IMR-90 (cell line): ENCODE measurements at regions not wholly inside any gene's neighbourhood (a gene's known extent, or its start where the extent isn't known, plus 50 kb on each side); places are given as distances from the start of the nearest gene placed in this dataset.

Source experiments
- ATAC-seq: fragments of 200-7000 bp; cut with Tn5 transposase; 2 replicates; pipeline ENCODE4 v1.9.1; 2020; ENCODE audit warnings: low read depth, mild to moderate bottlenecking, moderate library complexity
- BruUV-seq: library from RNA; stranded (reverse); fragments of 400-500 nt; replicated peaks from 2 replicates; lab custom pipeline; 2021; lab: Mats Ljungman, UMichigan
- CTCF ChIA-PET: fragments of 300-600 bp; formaldehyde crosslinking; extraction: SDS; loops from one replicate; lab custom pipeline; 2021; ENCODE audit warnings: antibody characterized with exemption; lab: Yijun Ruan, JAX
- POLR2A ChIA-PET: fragments of 300-600 bp; sonication (Branson Sonifier 250); formaldehyde crosslinking; loops from one replicate; lab custom pipeline; 2022; ENCODE audit warnings: antibody characterized with exemption; ENCODE audit not compliant: unreplicated experiment; lab: Charles Lee
- DNase-seq: peaks from one replicate; pipeline ENCODE4 v3.0.0; 2013
- H2AFZ ChIP-seq: replicated peaks from 2 replicates; pipeline ENCODE3; 2013; ENCODE audit warnings: low read length, mild to moderate bottlenecking; ENCODE audit not compliant: poor library complexity
- H2AK5ac ChIP-seq: 2 replicates; pipeline ENCODE4 v1.6.1; 2013; ENCODE audit warnings: low read depth, low read length, inconsistent platforms
- H2AK9ac ChIP-seq: replicated peaks from 2 replicates; pipeline ENCODE3; 2013; ENCODE audit warnings: mild to moderate bottlenecking, low read depth, low read length, moderate library complexity; ENCODE audit not compliant: poor library complexity
- H2BK120ac ChIP-seq: 2 replicates; pipeline ENCODE4 v1.6.1; 2013; ENCODE audit warnings: low read depth, low read length, inconsistent platforms
- H2BK15ac ChIP-seq: 3 replicates; pipeline ENCODE4 v1.6.1; 2013; ENCODE audit warnings: low read depth, low read length, inconsistent platforms
- H2BK20ac ChIP-seq: 2 replicates; pipeline ENCODE4 v1.6.1; 2013; ENCODE audit warnings: low read depth, mild to moderate bottlenecking, inconsistent platforms, low read length, moderate library complexity
- H2BK5ac ChIP-seq: 2 replicates; pipeline ENCODE4 v1.6.1; 2013; ENCODE audit warnings: mild to moderate bottlenecking, low read depth, low read length, inconsistent platforms; ENCODE audit not compliant: poor library complexity, severe bottlenecking
- H3K14ac ChIP-seq: replicated peaks from 2 replicates; pipeline ENCODE4 v1.6.1; 2013; ENCODE audit warnings: low read depth, low read length, inconsistent platforms
- H3K18ac ChIP-seq: 2 replicates; pipeline ENCODE4 v1.6.1; 2013; ENCODE audit warnings: low read depth, low read length, control low read depth
- H3K23ac ChIP-seq: 2 replicates; pipeline ENCODE4 v1.6.1; 2013; ENCODE audit warnings: low read depth, low read length, inconsistent platforms
- H3K27ac ChIP-seq: 2 replicates; pipeline ENCODE4 v1.5.1; 2013; ENCODE audit warnings: mild to moderate bottlenecking, control low read depth, low read length; ENCODE audit not compliant: insufficient read depth
- H3K27me3 ChIP-seq: 2 replicates; pipeline ENCODE4 v1.6.1; 2013; ENCODE audit warnings: low read length; ENCODE audit not compliant: control insufficient read depth, insufficient read depth
- H3K36me3 ChIP-seq: 2 replicates; pipeline ENCODE4 v1.6.1; 2013; ENCODE audit warnings: low read length, mixed read lengths; ENCODE audit not compliant: control insufficient read depth, insufficient read depth
- H3K4ac ChIP-seq: 2 replicates; pipeline ENCODE4 v1.6.1; 2013; ENCODE audit warnings: low read depth, low read length, inconsistent platforms
- H3K4me1 ChIP-seq: 2 replicates; pipeline ENCODE4 v1.6.1; 2013; ENCODE audit warnings: low read length, mixed read lengths; ENCODE audit not compliant: control insufficient read depth, insufficient read depth
- H3K4me2 ChIP-seq: 2 replicates; pipeline ENCODE4 v1.6.1; 2013; ENCODE audit warnings: low read depth, mild to moderate bottlenecking, control low read depth, low read length, moderate library complexity
- H3K4me3 ChIP-seq: 2 replicates; pipeline ENCODE4 v1.5.1; 2013; ENCODE audit warnings: low read depth, mild to moderate bottlenecking, control low read depth, low read length, moderate library complexity; ENCODE audit not compliant: insufficient read depth
- H3K56ac ChIP-seq: 2 replicates; pipeline ENCODE4 v1.6.1; 2013; ENCODE audit warnings: low read length, inconsistent platforms; ENCODE audit not compliant: insufficient read depth; ENCODE audit errors: extremely low read depth
- H3K79me1 ChIP-seq, 2 experiments: 2 replicates each; pipeline ENCODE4 v1.6.1; 2013; ENCODE audit warnings: low read length in 2 of 2, inconsistent platforms in 1 of 2, low read depth in 1 of 2
- H3K9ac ChIP-seq: 2 replicates; pipeline ENCODE4 v1.6.1; 2013; ENCODE audit warnings: low read depth, low read length, control low read depth
- H3K9me1 ChIP-seq: 2 replicates; pipeline ENCODE4 v1.6.1; 2013; ENCODE audit warnings: low read length, inconsistent platforms; ENCODE audit not compliant: insufficient read depth
- H3K9me3 ChIP-seq: 2 replicates; pipeline ENCODE4 v1.6.1; 2013; ENCODE audit warnings: low read length; ENCODE audit not compliant: control insufficient read depth, insufficient read depth
- H4K20me1 ChIP-seq: 2 replicates; pipeline ENCODE4 v1.6.1; 2013; ENCODE audit warnings: low read length, inconsistent platforms; ENCODE audit not compliant: insufficient read depth
- H4K5ac ChIP-seq: 2 replicates; pipeline ENCODE4 v1.6.1; 2013; ENCODE audit warnings: mild to moderate bottlenecking, low read depth, low read length, control low read depth
- H4K8ac ChIP-seq, 2 experiments: 2 replicates each; pipeline ENCODE4 v1.6.1; 2013; ENCODE audit warnings: low read depth in 2 of 2, low read length in 2 of 2, control low read depth in 1 of 2, inconsistent platforms in 1 of 2
- H4K91ac ChIP-seq: 2 replicates; pipeline ENCODE4 v1.6.1; 2013; ENCODE audit warnings: low read depth, low read length, inconsistent platforms; ENCODE audit not compliant: insufficient read depth
- BHLHE40 ChIP-seq: fragments of 150-350 bp; IDR thresholded peaks from 2 replicates; pipeline ENCODE4 v1.6.1; 2016; ENCODE audit warnings: mild to moderate bottlenecking, low read depth, low read length
- CEBPB ChIP-seq: IDR thresholded peaks from 2 replicates; pipeline ENCODE4 v1.6.1; 2012; ENCODE audit warnings: low read depth, low read length, improper control_type of control experiment
- CHD1 ChIP-seq: IDR thresholded peaks from 2 replicates; pipeline ENCODE4 v1.6.1; 2012; ENCODE audit warnings: low read depth, low read length, improper control_type of control experiment
- CTCF ChIP-seq: conservative IDR thresholded peaks from 2 replicates; pipeline ENCODE4 v1.5.1; 2012; ENCODE audit warnings: mild to moderate bottlenecking, low read depth, low read length, improper control_type of control experiment
- ELK1 ChIP-seq: fragments of 150-350 bp; IDR thresholded peaks from 2 replicates; pipeline ENCODE4 v1.6.1; 2016; ENCODE audit warnings: low read depth, mild to moderate bottlenecking, low read length, moderate library complexity, borderline replicate concordance
- FOS ChIP-seq: fragments of 150-350 bp; IDR thresholded peaks from 2 replicates; pipeline ENCODE4 v1.6.1; 2016; ENCODE audit warnings: low read depth, low read length
- MAFK ChIP-seq: IDR thresholded peaks from 2 replicates; pipeline ENCODE4 v1.6.1; 2012; ENCODE audit warnings: low read depth, low read length, improper control_type of control experiment
- MAZ ChIP-seq: IDR thresholded peaks from 2 replicates; pipeline ENCODE4 v1.6.1; 2012; ENCODE audit warnings: low read depth, mild to moderate bottlenecking, low read length, improper control_type of control experiment, moderate library complexity, borderline replicate concordance
- MXI1 ChIP-seq: IDR thresholded peaks from 2 replicates; pipeline ENCODE4 v1.6.1; 2012; ENCODE audit warnings: low read depth, mild to moderate bottlenecking, low read length, moderate library complexity, borderline replicate concordance
- NFE2L2 ChIP-seq: fragments of 150-350 bp; IDR thresholded peaks from 2 replicates; pipeline ENCODE4 v1.6.1; 2016; ENCODE audit warnings: low read depth, mild to moderate bottlenecking, low read length
- POLR2A ChIP-seq: IDR thresholded peaks from 2 replicates; pipeline ENCODE4 v1.6.1; 2012; ENCODE audit warnings: mild to moderate bottlenecking, low read depth, low read length
- RAD21 ChIP-seq: IDR thresholded peaks from 2 replicates; pipeline ENCODE4 v1.6.1; 2012; ENCODE audit warnings: low read length, improper control_type of control experiment
- RCOR1 ChIP-seq: IDR thresholded peaks from 2 replicates; pipeline ENCODE4 v1.6.1; 2012; ENCODE audit warnings: mild to moderate bottlenecking, low read length, improper control_type of control experiment; ENCODE audit not compliant: insufficient replicate concordance
- RFX5 ChIP-seq: IDR thresholded peaks from 2 replicates; pipeline ENCODE4 v1.8.0; 2012; ENCODE audit warnings: low read depth, mild to moderate bottlenecking, low read length, moderate library complexity
- SMC3 ChIP-seq: fragments of 150-350 bp; IDR thresholded peaks from 2 replicates; pipeline ENCODE4 v1.6.1; 2016; ENCODE audit warnings: low read depth, mild to moderate bottlenecking, antibody characterized with exemption, low read length, moderate library complexity
- USF2 ChIP-seq: fragments of 150-350 bp; IDR thresholded peaks from 2 replicates; pipeline ENCODE4 v1.6.1; 2017; ENCODE audit warnings: mild to moderate bottlenecking, antibody characterized with exemption, low read length, low read depth
- WGBS, 2 experiments: methylation state at CpG; one replicate each; pipeline versions ENCODE4 v1.1.5 to v1.1.7; 2013; ENCODE audit warnings: missing lambda C conversion rate in 2 of 2; ENCODE audit not compliant: insufficient read length in 1 of 2; ENCODE audit errors: extremely low coverage in 2 of 2; 5-methylcytosine and 5-hydroxymethylcytosine counted together
- dilution Hi-C: fragments of 300-500 bp; cut with HindIII; formaldehyde crosslinking; loops from one replicate; pipeline ENCODE4 v1.14.3; 2018; ENCODE audit warnings: low sequenced_read_pairs; ENCODE audit not compliant: unreplicated experiment
- in situ Hi-C: fragments of 300-500 bp; cut with MboI; formaldehyde crosslinking; loops from 3 replicates; pipeline ENCODE4 v1.14.3; 2019; ENCODE audit warnings: low sequenced_read_pairs, inconsistent platforms, mixed read lengths
- intact Hi-C: fragments of 100-400 bp; cut with micrococcal nuclease; formaldehyde crosslinking; loops from 2 replicates; pipeline ENCODE4 v1.10.0; 2022

- H3K9ac ChIP-seq, result no peak overlapping the region
- no peaks in the 10 kb centered on the region for H3K79me1 ChIP-seq
- H3K4me3 ChIP-seq, result no peak overlapping the region
- peaks cover 2% of the 10 kb centered on the region; the same call in 1 of the 2 replicates for H3K9me1 ChIP-seq
- ChIA-PET POLR2A (no interaction called here), CTCF (interaction anchor here (0.8 kb wide), 1 partner anchor 24 kb away, joined by 6 read pairs; no protein-coding TSS in a partner anchor)
- no TSS peak for BruUV-seq
- in situ Hi-C loops, result no loop called here
- H3K36me3 ChIP-seq, result no peaks in the 10 kb centered on the region
- 33% methylated on average over 1 of the region's 5 CpGs; no CpG with 5 or more reads in 1 of the 2 experiments for WGBS, 2 experiments
- H3K27ac ChIP-seq, result no peak overlapping the region
- H2BK20ac ChIP-seq, result no peak overlapping the region
- H3K56ac ChIP-seq, result no peak overlapping the region
- H3K9me3 ChIP-seq, result no peaks in the 10 kb centered on the region
- no peak overlapping the region for H4K5ac ChIP-seq
- no peak overlapping the region for H2AK9ac ChIP-seq
- intact Hi-C loops, result no loop called here
- no peaks in the 10 kb centered on the region for H3K4me1 ChIP-seq
- H4K8ac ChIP-seq, result no peak overlapping the region
- H2AK5ac ChIP-seq, result no peak overlapping the region
- H2BK5ac ChIP-seq, result no peak overlapping the region
- H4K20me1 ChIP-seq, result no peaks in the 10 kb centered on the region; the same call in 1 of the 2 replicates
- H3K23ac ChIP-seq, result no peak overlapping the region
- H2BK120ac ChIP-seq, result no peak overlapping the region
- no peak overlapping the region for H3K4me2 ChIP-seq
- DNase-seq (no peak), ATAC-seq (no peak)
- no peak overlapping the region for H4K91ac ChIP-seq
- dilution Hi-C loops, result no loop called here
- no peaks in the 10 kb centered on the region; the same call in 1 of the 2 replicates for H3K27me3 ChIP-seq
- no peak overlapping the region for H2AFZ ChIP-seq
- H3K14ac ChIP-seq, result no peak overlapping the region
- TF ChIP-seq MAZ, result no peak
- no peak for TF ChIP-seq BHLHE40
- no peak for TF ChIP-seq SMC3
- no peak for TF ChIP-seq ELK1
- TF ChIP-seq NFE2L2, result no peak
- TF ChIP-seq FOS, result no peak
- TF ChIP-seq RCOR1, result no peak
- no peak for TF ChIP-seq CHD1
- TF ChIP-seq RFX5, result no peak
- TF ChIP-seq CEBPB, result no peak
- no peak for TF ChIP-seq POLR2A
- TF ChIP-seq CTCF, result no peak
- TF ChIP-seq MXI1, result no peak
- no peak for TF ChIP-seq MAFK
- TF ChIP-seq RAD21, result no peak
- no peak for TF ChIP-seq USF2
- H3K4ac ChIP-seq, result no peak overlapping the region
- no peak overlapping the region for H3K18ac ChIP-seq
- H2BK15ac ChIP-seq, result no peak overlapping the region
These were observed 322.0 kb downstream of the CTTN start for GRCh38 chr11:70720281-70720680.
